ENCODE measurements at regions not wholly inside any gene's neighbourhood (a gene's known extent, or its start where the extent isn't known, plus 50 kb on each side); places are given as distances from the start of the nearest gene placed in this dataset.
A peak's percentile ranks its signal among the peaks of the same experiment; 100 is the strongest.

GRCh38 chr13:27006519-27007161 lies 165.0 kb downstream of the USP12 start:
- H3K18ac ChIP-seq (ENCODE audit: extremely low read depth, low read length) = peak overlapping the region; percentile 72
- TF ChIP-seq KDM4A (IDR thresholded peaks at IDR 0.05; ENCODE audit: low read depth, low read length, severe bottlenecking) = peak; percentile 44
- 0 out of 2 replicates have a peak, but pooled peaks have one; percentile 27 for TF ChIP-seq TBP (IDR thresholded peaks at IDR 0.05; ENCODE audit: low read depth, low read length)
- no peak for TF ChIP-seq TCF12 (IDR thresholded peaks at IDR 0.05; ENCODE audit: low read depth, low read length)
- TF ChIP-seq HDAC2 (IDR thresholded peaks at IDR 0.05; ENCODE audit: borderline replicate concordance in 1 of 2, low read depth in 2 of 2, low read length in 2 of 2) = 0 out of 4 replicates have a peak, but pooled peaks of 1 of the 2 experiments have one; percentile 31
- TF ChIP-seq ASH2L (IDR thresholded peaks at IDR 0.05; ENCODE audit: low read length) = peak; percentile 55
- TF ChIP-seq KDM1A (IDR thresholded peaks at IDR 0.05; ENCODE audit: borderline replicate concordance, low read length) = peak; percentile 57; the same call in 1 of the 2 replicates
- peaks cover 0 to 15% (median 9%) of the 10 kb centered on the region in 4 experiments; a peak in 4 of 7 replicates for H3K27me3 ChIP-seq (replicated peaks in 1 of 4; ENCODE audit: control insufficient read depth in 3 of 4, extremely low read depth in 1 of 4, insufficient read depth in 3 of 4, low read length in 3 of 4)
- peak overlapping the region; percentile 40 to 58 (median 42); a peak in 7 of 8 replicates for H3K4me3 ChIP-seq (ENCODE audit: extremely low read depth in 1 of 4, insufficient read depth in 2 of 4, low read depth in 3 of 4, low read length in 4 of 4)
- DNase-seq (ENCODE audit: low read depth in 1 of 2, low spot score in 2 of 2) (peak in 1 of 2 experiments; percentile 68), FAIRE-seq (no peak)
- H3K23me2 ChIP-seq (ENCODE audit: low read depth, low read length) = peaks cover 4% of the 10 kb centered on the region; the same call in 1 of the 2 replicates
- H2BK15ac ChIP-seq (ENCODE audit: low read length) = no peak overlapping the region
- no peaks in the 10 kb centered on the region for H3K79me1 ChIP-seq (ENCODE audit: low read depth, low read length)
- CTCF ChIA-PET (ENCODE audit: partially characterized antibody) = interaction anchor here (0.8 to 2.4 kb wide), 9 partner anchors 14 to 356 kb away, joined by 3 to 7 read pairs (median 3); no protein-coding TSS in a partner anchor
- H3K27ac ChIP-seq (ENCODE audit: low read depth, low read length) = no peak overlapping the region
- H3K9ac ChIP-seq (replicated peaks in 1 of 4; ENCODE audit: extremely low read depth in 1 of 4, low read depth in 3 of 4, low read length in 3 of 4) = no peak overlapping the region; a peak in 1 of 7 replicates
- WGBS, 2 experiments (ENCODE audit: extremely low coverage in 1 of 2, insufficient coverage in 1 of 2, insufficient read length in 1 of 2, insufficient replicate concordance in 2 of 2, low coverage in 1 of 2, low lambda C conversion rate in 2 of 2, missing lambda C conversion rate in 1 of 2) = 14% methylated on average over 25 of the region's 29 CpGs; no CpG with 5 or more reads in 1 of the 2 experiments
- H4K8ac ChIP-seq (ENCODE audit: extremely low read depth, insufficient read depth, low read length) = no peak overlapping the region; the same call in 1 of the 2 replicates
- no peak overlapping the region for H2BK120ac ChIP-seq (replicated peaks; ENCODE audit: low read depth, low read length)
- no peak overlapping the region for H2BK5ac ChIP-seq (ENCODE audit: low read depth, low read length)
- no peak overlapping the region for H3K23ac ChIP-seq (ENCODE audit: insufficient read length)
- H2AK5ac ChIP-seq (ENCODE audit: low read depth, low read length) = no peak overlapping the region
- no peaks in the 10 kb centered on the region for H3K79me2 ChIP-seq (ENCODE audit: control insufficient read depth in 1 of 2, insufficient read depth in 2 of 2, low read length in 2 of 2)
- no peaks in the 10 kb centered on the region for H3K9me3 ChIP-seq (ENCODE audit: insufficient read depth in 2 of 2, low read depth in 1 of 2, low read length in 1 of 2)
- H2AFZ ChIP-seq (ENCODE audit: low read length) = peak overlapping the region; percentile 81
- no peaks in the 10 kb centered on the region for H4K20me1 ChIP-seq (replicated peaks in 1 of 2; ENCODE audit: control insufficient read depth in 1 of 2, insufficient read depth in 2 of 2, low read length in 2 of 2)
- no peaks in the 10 kb centered on the region for H3K36me3 ChIP-seq (ENCODE audit: control insufficient read depth in 2 of 4, insufficient read depth in 4 of 4, low read length in 3 of 4)
- no peak overlapping the region for H4K91ac ChIP-seq (replicated peaks; ENCODE audit: insufficient read length, low read length)
- peak overlapping the region; percentile 44; the same call in 1 of the 2 replicates for H2BK12ac ChIP-seq (ENCODE audit: low read depth, low read length)
- no peak overlapping the region for H3K14ac ChIP-seq (ENCODE audit: insufficient read length)
- H3K4me1 ChIP-seq (replicated peaks in 1 of 4; ENCODE audit: control insufficient read depth in 3 of 4, insufficient read depth in 4 of 4, low read length in 3 of 4) = peaks cover 0 to 20% (median 10%) of the 10 kb centered on the region in 4 experiments; a peak in 6 of 7 replicates
- no peak overlapping the region for H4K5ac ChIP-seq (ENCODE audit: insufficient read length, low read depth, low read length)
- POLR2A ChIA-PET (ENCODE audit: partially characterized antibody) = interaction anchor here (0.5 to 2.0 kb wide), 5 partner anchors 12 to 248 kb away, joined by 3 to 7 read pairs (median 3); partner anchors contain the start of gene RPL21
- 0 out of 2 replicates have a peak overlapping the region, but pooled peaks have one; percentile 24 for H2BK20ac ChIP-seq (ENCODE audit: low read length)
- no peak overlapping the region for H3K4ac ChIP-seq (replicated peaks; ENCODE audit: insufficient read length, low read depth, low read length)
- no peak overlapping the region for H3K56ac ChIP-seq (replicated peaks; ENCODE audit: insufficient read length, low read depth, low read length)
- H3K4me2 ChIP-seq (ENCODE audit: insufficient read depth in 1 of 2, low read depth in 2 of 2, low read length in 2 of 2) = peak overlapping the region; percentile 71 to 74

Data from H1 (cell line).